ENCODE measurements at regions not wholly inside any gene's neighbourhood (a gene's known extent, or its start where the extent isn't known, plus 50 kb on each side); places are given as distances from the start of the nearest gene placed in this dataset.

GRCh38 chr18:52174220-52174619 is 165.8 kb upstream of the DCC start:
- Histone ChIP-seq H3K27ac (replicated peaks in 1 of 4) (no peak overlapping the region), H3K36me3 (no peaks in the 10 kb centered on the region), H3K4me3 (no peak overlapping the region), H3K4me1 (no peaks in the 10 kb centered on the region), H3K9me3 (no peaks in the 10 kb centered on the region), H3K27me3 (no peaks in the 10 kb centered on the region)
- intact Hi-C loops (cut with DNase I): no loop called here
- 97% methylated on average over 1 of the region's 1 CpG for WGBS
- no peak for DNase-seq (ENCODE audit: extremely low spot score)
- TF ChIP-seq POLR2AphosphoS5 (IDR thresholded peaks at IDR 0.05) (no peak), CTCF (IDR thresholded peaks at IDR 0.05) (no peak), EP300 (IDR thresholded peaks at IDR 0.05) (no peak), POLR2A (IDR thresholded peaks at IDR 0.05; ENCODE audit: low read depth) (no peak)

- H3K27me3 ChIP-seq: no peaks in the 10 kb centered on the region
- intact Hi-C loops (cut with DNase I): no loop called here
- no peak for DNase-seq (ENCODE audit: extremely low spot score)
Observed at GRCh38 chr18:52175406-52175805, 164.6 kb upstream of the DCC start.

GRCh38 chr18:52183107-52183506 is 156.9 kb upstream of the DCC start:
- Histone ChIP-seq H3K36me3 (no peaks in the 10 kb centered on the region), H3K27ac (replicated peaks in 1 of 4) (no peak overlapping the region), H3K4me1 (no peaks in the 10 kb centered on the region), H3K9me3 (no peaks in the 10 kb centered on the region), H3K27me3 (no peaks in the 10 kb centered on the region), H3K4me3 (no peak overlapping the region)
- no peak for DNase-seq (ENCODE audit: extremely low spot score)
- WGBS: 90% methylated on average over 2 of the region's 2 CpGs
- TF ChIP-seq POLR2A (IDR thresholded peaks at IDR 0.05; ENCODE audit: low read depth) (no peak), EP300 (IDR thresholded peaks at IDR 0.05) (no peak), CTCF (IDR thresholded peaks at IDR 0.05) (no peak)
- intact Hi-C loops (cut with DNase I): no loop called here

More at GRCh38 chr18:52175406-52175805, 164.6 kb upstream of the DCC start:
- no peaks in the 10 kb centered on the region for H3K9me3 ChIP-seq
- no peaks in the 10 kb centered on the region for H3K36me3 ChIP-seq
- TF ChIP-seq CTCF (IDR thresholded peaks at IDR 0.05) (no peak), POLR2AphosphoS5 (IDR thresholded peaks at IDR 0.05) (no peak), POLR2A (IDR thresholded peaks at IDR 0.05; ENCODE audit: low read depth) (no peak), EP300 (IDR thresholded peaks at IDR 0.05) (no peak)
- no peak overlapping the region for H3K4me3 ChIP-seq
- H3K27ac ChIP-seq (replicated peaks in 1 of 4): no peak overlapping the region
- H3K4me1 ChIP-seq: no peaks in the 10 kb centered on the region
- 63% methylated on average over 1 of the region's 1 CpG for whole genome bisulfite sequencing

GRCh38 chr18:52190195-52190594 is 149.8 kb upstream of the DCC start:
- no peak for TF ChIP-seq CTCF (IDR thresholded peaks at IDR 0.05)
- no peak for TF ChIP-seq EP300 (IDR thresholded peaks at IDR 0.05)
- TF ChIP-seq POLR2A (IDR thresholded peaks at IDR 0.05; ENCODE audit: low read depth): no peak
- no peak for TF ChIP-seq POLR2AphosphoS5 (IDR thresholded peaks at IDR 0.05)
- Histone ChIP-seq H3K36me3 (no peaks in the 10 kb centered on the region), H3K9me3 (no peaks in the 10 kb centered on the region), H3K4me3 (no peak overlapping the region), H3K27ac (replicated peaks in 1 of 4) (no peak overlapping the region), H3K27me3 (no peaks in the 10 kb centered on the region), H3K4me1 (no peaks in the 10 kb centered on the region)
- intact Hi-C loops (cut with DNase I): no loop called here
- WGBS: 67% methylated on average over 3 of the region's 3 CpGs
- DNase-seq (ENCODE audit: extremely low spot score): no peak

GRCh38 chr18:52190631-52191030 is 149.4 kb upstream of the DCC start:
- intact Hi-C loops (cut with DNase I): no loop called here
- no peaks in the 10 kb centered on the region for H3K9me3 ChIP-seq
- DNase-seq (ENCODE audit: extremely low spot score): no peak
- WGBS: 78% methylated on average over 5 of the region's 5 CpGs
- H3K27me3 ChIP-seq: no peaks in the 10 kb centered on the region
- H3K27ac ChIP-seq (replicated peaks in 1 of 4): no peak overlapping the region
- no peaks in the 10 kb centered on the region for H3K4me1 ChIP-seq
- H3K4me3 ChIP-seq: no peak overlapping the region
- TF ChIP-seq CTCF (IDR thresholded peaks at IDR 0.05) (no peak), EP300 (IDR thresholded peaks at IDR 0.05) (no peak), POLR2AphosphoS5 (IDR thresholded peaks at IDR 0.05) (no peak), POLR2A (IDR thresholded peaks at IDR 0.05; ENCODE audit: low read depth) (no peak)
- H3K36me3 ChIP-seq: no peaks in the 10 kb centered on the region

All from esophagus muscularis mucosa (tissue), 4 donors.